HG03045 (cell line): ENCODE measurements at regions not wholly inside any gene's neighbourhood (a gene's known extent, or its start where the extent isn't known, plus 50 kb on each side); places are given as distances from the start of the nearest gene placed in this dataset.
"Not testable (repeated sequence)": the region's sequence is repeated elsewhere in the genome, so short reads cannot be mapped to it uniquely, and the experiment has no call there.

Experiments used
- ATAC-seq: cut with Tn5 transposase; IDR thresholded peaks from one replicate; pipeline ENCODE4 v1.9.1; 2021; ENCODE audit warnings: mild to moderate bottlenecking, moderate library complexity; ENCODE audit not compliant: unreplicated experiment

DNA sequence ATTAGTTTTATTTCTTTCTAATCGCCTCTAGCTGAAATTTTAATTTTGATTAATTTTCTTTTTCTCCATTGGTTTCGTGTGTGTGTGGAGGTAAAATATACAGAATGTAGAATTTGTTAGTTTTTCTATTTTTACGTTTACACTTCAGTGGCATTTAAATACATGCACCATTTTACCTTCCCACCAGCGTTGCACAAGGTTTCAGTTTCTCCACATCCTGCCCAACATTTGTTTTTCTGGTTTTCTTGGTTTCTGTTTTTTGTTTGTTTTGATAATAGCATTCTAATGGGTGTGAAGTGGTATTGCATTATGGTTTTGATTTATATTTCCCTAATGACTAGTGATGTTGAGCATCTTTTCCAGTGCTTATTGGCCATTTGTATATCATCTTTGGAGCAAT, 871.4 kb upstream of the DEFB115 start:
- not testable (repeated sequence) for ATAC-seq

- not testable (repeated sequence) for ATAC-seq
Measured at GRCh38 chr20:30387823-30388222, 869.6 kb upstream of the DEFB115 start.

- ATAC-seq, result not testable (repeated sequence)
Measured at GRCh38 chr20:30393523-30393922, 863.9 kb upstream of the DEFB115 start.

DNA sequence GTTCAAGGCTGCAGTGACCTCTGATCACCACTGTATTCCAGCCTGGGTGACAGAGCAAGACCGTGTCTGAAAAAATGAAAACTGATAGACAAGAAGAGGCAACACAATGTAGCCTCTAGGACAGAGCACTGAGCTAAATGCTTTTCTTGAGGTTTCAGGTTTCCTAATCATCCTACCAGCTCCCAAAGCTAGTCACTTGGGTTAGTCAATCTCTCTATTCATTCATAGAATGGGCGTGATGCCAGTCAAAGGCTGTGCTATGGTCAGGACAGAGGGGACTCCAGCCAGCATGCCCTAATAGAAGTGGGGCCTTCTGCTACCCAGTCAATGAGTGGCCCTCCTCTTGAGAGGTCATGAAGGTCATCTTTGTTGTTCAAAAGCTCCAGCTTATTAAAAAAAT, 860.4 kb upstream of the DEFB115 start:
- not testable (repeated sequence) for ATAC-seq

DNA sequence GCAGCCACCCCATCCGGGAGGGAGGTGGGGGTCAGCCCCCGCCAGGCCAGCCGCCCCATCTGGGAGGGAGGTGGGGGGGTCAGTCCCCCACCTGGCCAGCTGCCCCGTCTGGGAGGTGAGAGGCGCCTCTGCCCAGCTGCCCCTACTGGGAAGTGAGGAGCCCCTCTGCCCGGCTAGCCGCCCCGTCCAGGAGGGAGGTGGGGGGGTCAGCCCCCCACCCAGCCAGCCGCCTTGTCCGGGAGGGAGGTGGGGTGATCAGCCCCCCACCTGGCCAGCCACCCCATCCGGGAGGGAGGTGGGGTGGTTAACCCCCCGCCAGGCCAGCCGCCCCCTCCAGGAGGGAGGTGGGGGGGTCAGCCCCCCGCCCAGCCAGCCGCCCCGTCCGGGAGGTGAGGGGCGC, 852.4 kb upstream of the DEFB115 start:
- not testable (repeated sequence) for ATAC-seq

GRCh38 chr20:30405585-30405984, 851.9 kb upstream of the DEFB115 start:
- not testable (repeated sequence) for ATAC-seq

DNA sequence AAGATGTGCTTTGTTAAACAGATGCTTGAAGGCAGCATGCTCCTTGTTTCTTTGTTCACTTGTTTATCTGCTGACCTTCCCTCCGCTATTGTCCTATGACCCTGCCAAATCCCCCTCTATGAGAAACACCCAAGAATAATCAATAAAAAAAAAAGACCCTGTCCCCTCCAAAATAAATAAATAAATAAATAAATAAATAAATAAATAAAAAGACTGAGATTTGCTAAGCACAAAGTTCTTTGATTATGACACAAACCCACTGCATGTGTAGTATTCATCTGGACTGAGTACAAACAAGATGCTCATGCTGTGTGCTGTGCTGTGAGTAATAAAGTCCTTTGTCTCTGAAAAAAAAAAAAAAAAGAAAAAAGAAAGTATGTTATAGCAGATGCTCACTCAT, 851.1 kb upstream of the DEFB115 start:
- not testable (repeated sequence) for ATAC-seq

DNA sequence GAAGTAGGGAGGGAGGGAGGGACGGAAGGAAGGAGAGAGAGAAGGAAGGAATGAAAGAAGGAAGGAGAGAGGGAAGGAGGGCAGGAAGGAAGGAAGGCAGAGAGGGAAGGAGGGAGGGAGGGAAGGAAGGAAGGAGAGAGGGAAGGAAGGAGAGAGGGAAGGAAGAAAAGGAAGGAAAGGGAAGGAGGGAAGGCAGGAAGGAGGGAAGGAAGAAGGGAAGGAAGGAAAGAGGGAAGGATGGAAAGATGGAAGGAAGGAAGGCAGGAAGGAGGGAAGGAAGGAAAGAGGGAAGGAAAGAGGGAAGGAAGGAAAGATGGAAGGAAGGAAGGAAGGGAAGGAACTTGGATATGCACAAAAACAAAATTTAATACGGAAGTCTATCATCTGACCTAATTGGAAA, 844.5 kb upstream of the DEFB115 start:
- ATAC-seq, result no peak

DNA sequence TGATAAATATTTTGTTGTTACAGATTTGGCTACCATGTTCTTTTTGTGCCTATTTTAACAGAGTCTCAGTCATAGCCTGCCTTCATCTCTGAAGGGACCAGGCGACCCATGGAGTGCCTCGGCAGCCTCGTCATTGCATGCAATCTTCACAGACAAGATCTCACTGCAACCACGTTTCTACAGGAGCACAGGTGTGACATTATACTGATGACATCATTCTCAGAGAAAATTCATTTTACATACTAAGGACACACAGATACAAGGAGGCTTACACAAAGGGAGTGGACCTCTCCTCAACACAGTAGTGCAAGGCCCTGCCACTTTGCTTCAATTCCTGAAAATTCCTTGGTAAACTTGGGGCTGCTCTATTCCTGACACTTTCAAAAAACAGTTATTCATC, 840.1 kb upstream of the DEFB115 start:
- not testable (repeated sequence) for ATAC-seq

DNA sequence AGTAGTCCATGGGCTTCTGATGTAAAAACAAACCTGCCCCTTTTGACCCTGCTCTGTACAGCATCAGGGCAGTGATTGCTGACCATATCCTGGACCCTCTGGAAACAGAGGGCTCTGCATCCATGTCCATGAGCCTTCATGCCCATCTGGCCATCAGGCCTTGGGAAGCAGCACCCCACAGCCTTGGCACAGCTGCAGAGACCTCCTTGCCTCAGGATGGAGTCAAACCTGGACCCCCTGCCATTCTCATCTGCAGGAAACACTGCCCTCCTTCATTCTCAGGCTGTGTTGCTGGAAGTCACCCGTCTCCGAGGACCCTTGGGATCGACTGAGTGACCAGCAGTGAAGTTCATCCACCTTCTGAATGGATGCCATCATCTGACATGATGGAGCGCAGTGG, 839.1 kb upstream of the DEFB115 start:
- not testable (repeated sequence) for ATAC-seq

GRCh38 chr20:30419466-30419865, 838.0 kb upstream of the DEFB115 start:
- no peak for ATAC-seq

DNA sequence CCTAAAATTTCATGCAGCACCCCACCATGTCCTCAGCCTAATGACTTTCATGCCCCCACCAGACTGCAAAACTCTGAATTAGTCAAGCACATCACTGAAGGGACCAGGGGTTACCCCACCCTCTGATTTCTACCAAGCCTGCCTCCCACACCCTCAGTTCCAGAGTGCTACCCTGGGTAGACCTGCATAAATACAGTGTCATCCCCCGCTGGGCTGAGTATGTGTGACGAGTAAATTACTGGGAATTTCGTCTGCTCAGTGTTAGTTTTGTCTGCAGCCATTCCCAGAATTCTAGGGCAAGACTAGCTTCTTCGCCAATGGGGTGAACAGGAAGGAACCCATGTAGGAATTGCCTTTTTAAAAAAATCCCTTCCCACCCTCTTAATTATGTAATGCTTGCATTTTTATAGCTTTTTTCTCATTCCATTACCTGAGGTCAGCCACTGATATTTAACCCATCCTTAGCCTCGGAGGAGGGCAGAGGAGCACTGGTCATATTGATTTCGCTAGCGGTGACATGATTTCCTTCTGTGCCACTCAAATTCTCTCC, 837.5 kb upstream of the DEFB115 start:
- ATAC-seq, result not testable (repeated sequence)
